GM23248 (cell line): ENCODE measurements at regions not wholly inside any gene's neighbourhood (a gene's known extent, or its start where the extent isn't known, plus 50 kb on each side); places are given as distances from the start of the nearest gene placed in this dataset.
"Not testable (repeated sequence)": the region's sequence is repeated elsewhere in the genome, so short reads cannot be mapped to it uniquely, and the experiment has no call there.

Source experiments
- EZH2 ChIP-seq: fragments of 200-600 bp; sonication (generic); IDR thresholded peaks from 2 replicates; pipeline ENCODE4 v1.6.1; 2018; ENCODE audit warnings: antibody characterized with exemption, mild to moderate bottlenecking; ENCODE audit not compliant: insufficient read depth, poor library complexity, severe bottlenecking
- EZH2phosphoT487 ChIP-seq: fragments of 200-600 bp; sonication (generic); IDR thresholded peaks from 2 replicates; pipeline ENCODE4 v1.6.1; 2018; ENCODE audit warnings: antibody characterized with exemption, moderate library complexity, mild to moderate bottlenecking, low read depth; ENCODE audit not compliant: insufficient read depth

- TF ChIP-seq EZH2, EZH2phosphoT487: not testable (repeated sequence)
These were observed 168.8 kb downstream of the TLE3 start for GRCh38 chr15:69928890-69929289.
